ENCODE measurements at regions not wholly inside any gene's neighbourhood (a gene's known extent, or its start where the extent isn't known, plus 50 kb on each side); places are given as distances from the start of the nearest gene placed in this dataset.
"Not testable (repeated sequence)": the region's sequence is repeated elsewhere in the genome, so short reads cannot be mapped to it uniquely, and the experiment has no call there.

GRCh38 chr6:67045076-67045475 is 1338.0 kb upstream of the EYS start:
- no peak for DNase-seq
- POLR2A ChIA-PET = no interaction called here
- H3K4me3 Mint-ChIP-seq = no peak overlapping the region

GRCh38 chr6:67031451-67031850 is 1324.4 kb upstream of the EYS start:
- Mint-ChIP-seq H3K4me3 (no peak overlapping the region), H3K27ac (no peak overlapping the region), H3K27me3 (no peaks in the 10 kb centered on the region), H3K9me3 (peaks cover 8% of the 10 kb centered on the region), H3K4me1 (no peaks in the 10 kb centered on the region), H3K36me3 (no peaks in the 10 kb centered on the region)
- DNase-seq (no peak), ATAC-seq (ENCODE audit: low read depth) (no peak)
- POLR2A ChIA-PET = no interaction called here

More at GRCh38 chr6:67045076-67045475, 1338.0 kb upstream of the EYS start:
- no peak for ATAC-seq (ENCODE audit: low read depth)
- Mint-ChIP-seq H3K27me3 (no peaks in the 10 kb centered on the region), H3K36me3 (no peaks in the 10 kb centered on the region), H3K4me1 (no peaks in the 10 kb centered on the region), H3K9me3 (peaks cover 5% of the 10 kb centered on the region), H3K27ac (no peak overlapping the region)

GRCh38 chr6:67030861-67031260 is 1323.8 kb upstream of the EYS start:
- H3K4me1 Mint-ChIP-seq = no peaks in the 10 kb centered on the region
- DNase-seq = no peak
- peaks cover 8% of the 10 kb centered on the region for H3K9me3 Mint-ChIP-seq
- no peaks in the 10 kb centered on the region for H3K27me3 Mint-ChIP-seq
- H3K27ac Mint-ChIP-seq = no peak overlapping the region
- H3K4me3 Mint-ChIP-seq = no peak overlapping the region
- no peaks in the 10 kb centered on the region for H3K36me3 Mint-ChIP-seq
- ATAC-seq (ENCODE audit: low read depth) = no peak
- POLR2A ChIA-PET = no interaction called here

GRCh38 chr6:67016921-67017460 is 1310.0 kb upstream of the EYS start:
- Mint-ChIP-seq H3K4me1 (no peaks in the 10 kb centered on the region), H3K9me3 (peaks cover 2% of the 10 kb centered on the region), H3K36me3 (no peaks in the 10 kb centered on the region), H3K27me3 (no peaks in the 10 kb centered on the region), H3K4me3 (no peak overlapping the region), H3K27ac (no peak overlapping the region)
- no peak for ATAC-seq (ENCODE audit: low read depth)
- no peak for DNase-seq
- POLR2A ChIA-PET = no interaction called here

GRCh38 chr6:67011441-67011840 is 1304.4 kb upstream of the EYS start:
- no peak overlapping the region for H3K27ac Mint-ChIP-seq
- H3K4me3 Mint-ChIP-seq = no peak overlapping the region
- POLR2A ChIA-PET = no interaction called here
- peaks cover 2% of the 10 kb centered on the region for H3K9me3 Mint-ChIP-seq
- no peaks in the 10 kb centered on the region for H3K36me3 Mint-ChIP-seq
- DNase-seq (no peak), ATAC-seq (ENCODE audit: low read depth) (no peak)
- H3K4me1 Mint-ChIP-seq = no peaks in the 10 kb centered on the region
- H3K27me3 Mint-ChIP-seq = no peaks in the 10 kb centered on the region

- no peaks in the 10 kb centered on the region for H3K4me1 Mint-ChIP-seq
- no peak overlapping the region for H3K4me3 Mint-ChIP-seq
- ATAC-seq (ENCODE audit: low read depth) (no peak), DNase-seq (no peak)
- H3K27me3 Mint-ChIP-seq = no peaks in the 10 kb centered on the region
- no peaks in the 10 kb centered on the region for H3K36me3 Mint-ChIP-seq
- H3K27ac Mint-ChIP-seq = no peak overlapping the region
- POLR2A ChIA-PET = no interaction called here
- peaks cover 2% of the 10 kb centered on the region for H3K9me3 Mint-ChIP-seq
Observed at GRCh38 chr6:67009818-67010217, 1302.8 kb upstream of the EYS start.

GRCh38 chr6:67003844-67004243 is 1296.8 kb upstream of the EYS start:
- ATAC-seq (ENCODE audit: low read depth) = no peak

GRCh38 chr6:67000121-67000520 is 1293.1 kb upstream of the EYS start:
- peaks cover 7% of the 10 kb centered on the region for H3K9me3 Mint-ChIP-seq
- H3K27me3 Mint-ChIP-seq = no peaks in the 10 kb centered on the region
- H3K27ac Mint-ChIP-seq = no peak overlapping the region
- H3K4me1 Mint-ChIP-seq = no peaks in the 10 kb centered on the region
- H3K4me3 Mint-ChIP-seq = no peak overlapping the region
- POLR2A ChIA-PET = no interaction called here
- DNase-seq (no peak), ATAC-seq (ENCODE audit: low read depth) (no peak)
- no peaks in the 10 kb centered on the region for H3K36me3 Mint-ChIP-seq

More at GRCh38 chr6:67003844-67004243, 1296.8 kb upstream of the EYS start:
- POLR2A ChIA-PET = no interaction called here
- H3K9me3 Mint-ChIP-seq = peaks cover 3% of the 10 kb centered on the region
- no peak for DNase-seq
- no peaks in the 10 kb centered on the region for H3K4me1 Mint-ChIP-seq
- no peaks in the 10 kb centered on the region for H3K36me3 Mint-ChIP-seq
- no peak overlapping the region for H3K27ac Mint-ChIP-seq
- H3K4me3 Mint-ChIP-seq = no peak overlapping the region
- H3K27me3 Mint-ChIP-seq = no peaks in the 10 kb centered on the region

- H3K4me1 Mint-ChIP-seq; ATAC-seq (ENCODE audit: low read depth); H3K9me3 Mint-ChIP-seq; H3K36me3 Mint-ChIP-seq; H3K4me3 Mint-ChIP-seq; H3K27ac Mint-ChIP-seq; DNase-seq; H3K27me3 Mint-ChIP-seq; POLR2A ChIA-PET: not testable (repeated sequence)
Observed at GRCh38 chr6:66997579-66997978, 1290.6 kb upstream of the EYS start.

GRCh38 chr6:66995669-66996068 is 1288.6 kb upstream of the EYS start:
- H3K4me1 Mint-ChIP-seq = no peaks in the 10 kb centered on the region
- DNase-seq (no peak), ATAC-seq (ENCODE audit: low read depth) (no peak)
- no peaks in the 10 kb centered on the region for H3K27me3 Mint-ChIP-seq
- no peaks in the 10 kb centered on the region for H3K36me3 Mint-ChIP-seq
- H3K9me3 Mint-ChIP-seq = peaks cover 13% of the 10 kb centered on the region
- no peak overlapping the region for H3K27ac Mint-ChIP-seq
- no peak overlapping the region for H3K4me3 Mint-ChIP-seq
- POLR2A ChIA-PET = no interaction called here

- H3K4me1 Mint-ChIP-seq; H3K27me3 Mint-ChIP-seq; H3K36me3 Mint-ChIP-seq; ATAC-seq (ENCODE audit: low read depth); H3K4me3 Mint-ChIP-seq; DNase-seq; H3K27ac Mint-ChIP-seq; POLR2A ChIA-PET: not testable (repeated sequence)
- H3K9me3 Mint-ChIP-seq = peaks cover 14% of the 10 kb centered on the region
Observed at GRCh38 chr6:66993708-66994107, 1286.7 kb upstream of the EYS start.

GRCh38 chr6:66993272-66993671 is 1286.2 kb upstream of the EYS start:
- DNase-seq (no peak), ATAC-seq (ENCODE audit: low read depth) (no peak)
- POLR2A ChIA-PET = no interaction called here
- H3K27ac Mint-ChIP-seq = no peak overlapping the region
- H3K36me3 Mint-ChIP-seq = no peaks in the 10 kb centered on the region
- no peaks in the 10 kb centered on the region for H3K27me3 Mint-ChIP-seq
- no peaks in the 10 kb centered on the region for H3K4me1 Mint-ChIP-seq
- H3K9me3 Mint-ChIP-seq = peaks cover 14% of the 10 kb centered on the region
- H3K4me3 Mint-ChIP-seq = no peak overlapping the region

- ATAC-seq (ENCODE audit: low read depth) = no peak
- POLR2A ChIA-PET = no interaction called here
- Mint-ChIP-seq H3K4me3 (no peak overlapping the region), H3K4me1 (no peaks in the 10 kb centered on the region), H3K9me3 (peaks cover 13% of the 10 kb centered on the region), H3K36me3 (no peaks in the 10 kb centered on the region), H3K27ac (no peak overlapping the region), H3K27me3 (no peaks in the 10 kb centered on the region)
- DNase-seq = no peak
Observed at GRCh38 chr6:66992660-66993059, 1285.6 kb upstream of the EYS start.

- Mint-ChIP-seq H3K4me1 (no peaks in the 10 kb centered on the region), H3K36me3 (no peaks in the 10 kb centered on the region), H3K9me3 (peaks cover 6% of the 10 kb centered on the region), H3K4me3 (no peak overlapping the region), H3K27me3 (no peaks in the 10 kb centered on the region), H3K27ac (no peak overlapping the region)
- no peak for DNase-seq
- no peak for ATAC-seq (ENCODE audit: low read depth)
- POLR2A ChIA-PET = no interaction called here
Observed at GRCh38 chr6:66986940-66987339, 1279.9 kb upstream of the EYS start.

- H3K27ac Mint-ChIP-seq = no peak overlapping the region
- ATAC-seq (ENCODE audit: low read depth) = no peak
- H3K4me1 Mint-ChIP-seq = no peaks in the 10 kb centered on the region
- H3K4me3 Mint-ChIP-seq = no peak overlapping the region
- no peaks in the 10 kb centered on the region for H3K36me3 Mint-ChIP-seq
- H3K27me3 Mint-ChIP-seq = no peaks in the 10 kb centered on the region
- peaks cover 3% of the 10 kb centered on the region for H3K9me3 Mint-ChIP-seq
- DNase-seq = no peak
- POLR2A ChIA-PET = no interaction called here
Observed at GRCh38 chr6:66985816-66986215, 1278.8 kb upstream of the EYS start.
